GM12891 (cell line): ENCODE measurements at regions not wholly inside any gene's neighbourhood (a gene's known extent, or its start where the extent isn't known, plus 50 kb on each side); places are given as distances from the start of the nearest gene placed in this dataset.

Experiments used
- PAX5 ChIP-seq: IDR thresholded peaks from 2 replicates; pipeline ENCODE4 v1.6.1; 2011; ENCODE audit warnings: low read length, moderate library complexity, mild to moderate bottlenecking; ENCODE audit not compliant: insufficient read depth, severe bottlenecking
- POLR2A ChIP-seq: IDR thresholded peaks from 2 replicates; pipeline ENCODE4 v1.6.1; 2011; ENCODE audit warnings: low read depth, low read length, control low read depth
- POLR2AphosphoS5 ChIP-seq: IDR thresholded peaks from 2 replicates; pipeline ENCODE4 v1.6.1; 2011; ENCODE audit warnings: low read depth, low read length, control low read depth
- POU2F2 ChIP-seq: IDR thresholded peaks from 2 replicates; pipeline ENCODE4 v1.6.1; 2011; ENCODE audit warnings: low read depth, mild to moderate bottlenecking, control low read depth, low read length, moderate library complexity
- SPI1 ChIP-seq: IDR thresholded peaks from 2 replicates; pipeline ENCODE4 v1.6.1; 2011; ENCODE audit warnings: low read depth, low read length, control low read depth
- TAF1 ChIP-seq: IDR thresholded peaks from 2 replicates; pipeline ENCODE4 v1.6.1; 2011; ENCODE audit warnings: low read depth, low read length, control low read depth

GRCh38 chrX:114127005-114127404 lies 456.9 kb upstream of the HTR2C start:
- TF ChIP-seq POLR2AphosphoS5 = no peak
- TF ChIP-seq POLR2A = no peak
- TF ChIP-seq TAF1 = no peak
- TF ChIP-seq SPI1 = no peak
- no peak for TF ChIP-seq PAX5
- TF ChIP-seq POU2F2 = no peak
